ENCODE measurements at regions not wholly inside any gene's neighbourhood (a gene's known extent, or its start where the extent isn't known, plus 50 kb on each side); places are given as distances from the start of the nearest gene placed in this dataset.

DNA sequence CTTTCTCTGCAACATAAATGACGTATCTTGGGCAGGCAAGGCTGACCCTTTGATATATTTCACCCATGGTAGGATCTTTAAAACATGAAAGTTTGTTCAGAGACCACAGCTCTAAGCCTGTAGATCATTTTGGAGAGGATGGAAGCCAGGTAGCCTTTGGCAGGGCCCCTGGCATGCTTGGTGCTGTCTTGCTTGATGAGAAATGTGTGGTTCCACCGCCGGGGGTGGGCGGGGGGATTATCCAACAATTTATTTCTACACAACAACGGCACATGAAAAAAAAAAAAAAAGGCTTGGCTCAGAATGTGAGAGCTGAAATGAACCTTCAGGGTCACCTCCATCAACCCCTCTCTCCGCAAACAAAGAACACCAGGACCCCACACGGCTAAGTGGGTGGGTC, 112.9 kb upstream of the MBNL2 start:
- TF ChIP-seq EZH2 (IDR thresholded peaks at IDR 0.05; ENCODE audit: insufficient read depth, poor library complexity, severe bottlenecking) (no peak), EZH2phosphoT487 (IDR thresholded peaks at IDR 0.05; ENCODE audit: insufficient read depth, low read depth) (no peak)

All from GM23248 (cell line).